ENCODE measurements at regions not wholly inside any gene's neighbourhood (a gene's known extent, or its start where the extent isn't known, plus 50 kb on each side); places are given as distances from the start of the nearest gene placed in this dataset.

DNA sequence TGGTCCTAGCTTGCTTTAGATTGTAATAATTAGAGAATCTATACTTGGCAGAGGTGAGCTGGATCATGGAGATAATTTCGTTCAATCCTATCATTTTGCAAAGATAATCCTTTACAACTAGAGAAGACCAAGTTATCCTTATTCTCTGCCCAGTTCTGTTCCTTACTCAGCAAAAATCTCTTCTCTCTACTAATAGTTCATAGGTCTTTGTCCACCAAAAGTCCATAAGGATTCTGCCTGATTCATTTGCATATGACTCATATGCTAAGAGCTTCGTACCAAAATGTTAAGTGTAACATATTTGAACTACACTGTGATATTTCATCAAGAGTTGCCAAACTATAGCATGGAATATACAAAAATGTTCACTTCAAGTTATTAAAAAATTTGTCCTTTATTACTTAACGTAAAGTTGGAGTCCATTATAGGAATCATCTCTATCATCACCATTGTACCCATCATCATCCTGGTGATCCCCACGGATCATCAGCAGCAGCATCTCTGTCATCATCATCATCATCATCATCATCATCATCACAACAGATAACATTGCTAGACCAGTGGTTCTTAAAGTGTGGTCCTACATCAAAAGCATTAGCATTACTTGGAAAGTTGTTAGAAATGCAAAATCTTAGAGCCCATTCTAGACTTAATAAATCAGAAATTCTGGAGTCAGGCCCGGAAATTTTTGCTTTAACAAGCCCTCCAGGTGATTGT is 463.0 kb downstream of the DHX35 start:
- DNase-seq = no peak

DNA sequence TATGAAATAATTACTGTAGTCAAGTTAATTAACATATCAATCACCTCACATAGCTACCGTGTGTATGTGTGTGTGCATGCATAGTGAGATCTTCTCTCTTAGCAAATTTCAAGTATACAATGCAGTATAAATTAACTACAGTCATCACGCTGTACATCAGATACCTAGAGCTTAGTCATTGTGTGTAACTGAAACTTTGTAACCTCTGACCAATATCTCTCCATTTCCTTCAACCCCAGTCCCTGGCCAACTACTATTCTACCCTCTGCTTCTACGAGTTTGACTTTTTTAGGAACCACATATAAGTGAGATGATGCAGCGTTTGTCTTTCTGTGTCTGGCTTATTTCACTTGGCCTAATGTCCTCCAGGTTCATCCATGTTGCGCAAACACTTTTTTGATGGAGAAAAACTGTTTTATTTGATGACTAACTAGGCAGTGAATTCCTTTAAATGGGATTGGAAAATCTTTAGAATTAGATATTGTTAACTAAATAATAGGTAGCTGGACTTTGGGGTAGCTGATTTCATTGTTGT is 459.5 kb downstream of the DHX35 start:
- DNase-seq = no peak

DNA sequence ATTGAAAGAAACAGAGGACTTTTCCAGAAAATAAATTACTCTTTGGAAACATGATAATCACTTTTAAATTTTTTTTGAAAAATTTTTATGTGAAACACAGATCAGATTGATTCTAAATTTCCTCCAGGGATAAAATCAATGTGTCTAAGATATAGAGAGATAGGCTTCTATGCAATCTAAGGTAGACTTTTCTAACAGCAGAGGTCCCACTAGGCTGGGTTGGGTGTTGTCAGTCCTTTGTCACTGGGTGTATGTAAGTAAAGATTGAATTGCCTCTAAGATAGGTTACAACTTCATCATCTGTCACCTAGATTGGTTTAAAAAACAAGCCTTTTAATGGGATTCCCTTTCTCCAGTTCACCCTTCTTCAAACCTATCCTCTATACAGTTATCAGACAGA is 449.9 kb downstream of the DHX35 start:
- DNase-seq = no peak

DNA sequence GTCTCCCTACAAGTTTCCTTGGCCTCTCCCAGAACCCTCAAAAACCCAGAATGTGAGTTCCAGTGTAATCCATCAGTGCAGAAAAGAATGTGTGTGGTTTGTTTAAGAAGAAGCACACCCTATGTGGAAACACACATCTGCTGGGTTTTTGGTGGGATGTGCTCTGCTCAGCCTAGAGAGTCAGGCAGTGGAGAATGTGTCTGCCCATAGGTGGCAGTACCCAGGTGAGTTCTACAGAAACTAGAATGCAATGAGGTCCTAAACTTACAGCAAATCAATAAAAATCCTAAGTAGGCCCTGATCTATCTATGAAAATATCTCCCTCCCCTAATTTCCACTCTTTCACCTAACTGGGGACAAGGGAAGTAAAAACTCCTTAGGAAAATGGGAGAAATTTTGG is 437.3 kb downstream of the DHX35 start:
- no peak for DNase-seq

DNA sequence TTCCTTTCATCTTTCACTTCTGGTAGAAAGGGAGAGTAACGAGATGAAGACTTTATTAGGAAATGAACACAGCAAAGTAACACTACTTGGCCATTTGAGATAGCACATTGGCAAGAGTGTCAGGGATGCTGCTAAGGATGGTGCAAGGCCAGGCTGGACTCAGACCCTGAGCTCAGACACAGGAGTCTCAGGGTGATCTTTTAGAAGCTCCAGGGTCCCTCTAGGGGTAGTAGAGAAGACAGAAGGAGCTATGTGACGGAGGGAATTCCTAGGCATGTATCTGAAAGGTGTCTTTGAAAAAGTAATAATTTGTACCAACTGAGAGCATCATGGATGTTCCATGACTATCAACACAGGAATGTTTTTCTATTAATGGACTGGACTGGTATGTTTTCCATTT is 436.5 kb downstream of the DHX35 start:
- no peak for DNase-seq

DNA sequence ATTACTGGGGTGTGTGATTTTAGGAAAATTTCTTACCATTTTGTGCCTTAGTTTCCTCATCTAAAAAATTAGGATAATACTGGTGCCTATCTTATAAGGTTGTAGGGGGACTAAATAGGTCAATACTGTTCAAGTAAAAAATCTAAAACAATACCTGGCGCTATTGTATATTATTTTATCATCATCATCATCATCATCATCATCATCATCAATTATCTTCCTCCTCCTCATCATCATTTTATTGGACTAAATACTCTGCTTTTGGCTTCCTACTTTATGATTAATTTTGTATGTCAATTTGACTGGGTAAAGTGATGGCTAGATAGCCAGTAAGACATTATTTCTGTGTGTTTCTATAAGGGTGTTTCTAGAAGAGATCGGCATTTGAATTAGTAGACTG is 435.5 kb downstream of the DHX35 start:
- no peak for DNase-seq

DNA sequence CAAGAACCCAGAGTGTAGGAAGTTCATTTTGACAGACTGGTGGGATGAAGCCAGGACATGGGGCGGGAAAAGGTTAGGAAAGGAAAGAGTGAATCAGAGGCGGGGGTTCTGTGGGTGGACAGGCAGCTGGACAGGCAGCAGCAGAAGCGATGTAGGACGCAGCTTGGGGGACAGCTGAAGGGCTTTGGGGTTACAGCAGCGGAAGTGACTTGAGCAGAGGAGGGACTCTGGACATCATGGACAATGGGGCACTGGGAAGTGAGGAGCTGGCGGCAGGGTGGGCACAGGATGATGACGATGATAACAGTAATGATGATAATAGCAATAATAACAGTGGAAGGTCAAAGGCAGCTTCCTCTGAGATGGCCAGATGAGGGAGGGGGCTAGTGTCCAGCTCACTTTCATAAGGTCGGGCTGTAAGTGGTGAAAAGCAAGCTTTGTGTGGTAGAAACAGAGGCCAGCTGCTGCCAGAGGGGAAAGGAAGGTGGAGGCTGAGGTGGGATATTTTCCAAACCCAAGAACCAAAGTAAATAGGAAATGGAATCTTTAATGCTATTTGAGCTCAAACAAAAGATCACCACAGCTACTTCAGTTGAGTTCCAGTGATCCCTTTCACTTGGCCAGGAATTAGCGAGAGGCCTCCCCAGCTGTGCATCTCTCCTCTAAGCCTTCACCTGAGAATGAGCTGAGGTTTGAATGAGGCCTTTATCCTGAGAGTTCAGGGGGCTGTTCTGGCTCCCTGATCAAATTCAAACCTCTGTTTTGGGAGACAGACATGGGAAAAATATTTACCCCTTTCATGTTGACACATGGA is 433.5 kb downstream of the DHX35 start:
- no peak for DNase-seq

DNA sequence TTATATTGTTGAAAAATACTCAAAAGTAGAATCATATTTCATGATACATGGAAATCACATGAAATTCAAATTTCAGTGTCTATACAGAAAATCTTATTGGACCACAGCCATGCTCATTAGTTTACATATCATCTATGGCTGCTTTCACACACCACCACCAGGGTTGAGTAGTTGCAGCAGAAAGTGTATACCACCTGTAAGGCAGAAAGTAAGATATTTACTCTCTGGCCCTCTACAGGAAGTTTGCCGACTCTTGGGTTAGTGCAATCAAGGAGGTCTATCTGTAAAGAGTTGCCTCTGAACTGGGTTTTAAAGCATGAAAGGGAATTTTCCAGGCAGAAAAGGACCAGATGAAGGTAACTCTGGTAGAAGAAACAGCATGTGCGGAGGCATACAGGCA is 432.3 kb downstream of the DHX35 start:
- DNase-seq = no peak

DNA sequence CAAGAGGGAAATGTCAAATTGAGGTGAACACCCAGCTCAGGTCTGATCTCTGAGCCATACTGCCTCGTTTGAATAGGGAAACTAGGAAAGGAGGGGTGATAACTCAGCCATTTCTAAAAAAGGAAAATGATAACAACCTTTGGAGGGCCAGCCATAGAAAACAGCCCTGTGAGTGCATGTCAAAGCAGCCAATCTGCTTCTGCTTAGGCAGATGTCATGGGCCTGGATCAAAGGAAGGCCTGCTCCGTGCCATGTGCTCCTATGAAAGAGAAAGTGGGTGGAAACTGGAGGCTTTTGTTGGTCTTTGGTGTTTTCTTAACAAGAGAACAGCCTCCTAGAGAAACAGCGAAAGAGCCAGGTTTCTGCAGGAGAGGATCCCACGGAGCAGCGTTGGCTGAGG is 428.0 kb downstream of the DHX35 start:
- no peak for DNase-seq

DNA sequence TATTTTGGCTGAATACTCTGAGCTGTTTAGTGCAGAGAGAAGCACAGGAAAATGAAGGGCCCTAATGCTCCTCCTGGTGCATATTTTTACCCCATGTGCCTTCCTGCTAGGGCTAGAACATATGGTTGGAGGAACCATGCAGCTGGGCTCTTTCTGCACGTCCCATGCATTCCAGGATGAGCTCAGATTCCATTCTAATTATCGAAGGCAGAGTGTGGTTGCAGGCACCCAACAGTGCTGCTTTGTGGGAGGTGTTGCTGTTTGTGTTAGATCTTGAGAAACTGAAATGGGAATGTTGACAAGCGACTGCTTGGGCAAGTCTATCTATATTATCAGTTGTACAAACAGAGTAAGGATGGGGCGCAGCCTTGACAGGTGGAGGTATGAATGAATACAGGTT is 419.5 kb downstream of the DHX35 start:
- DNase-seq = no peak

DNA sequence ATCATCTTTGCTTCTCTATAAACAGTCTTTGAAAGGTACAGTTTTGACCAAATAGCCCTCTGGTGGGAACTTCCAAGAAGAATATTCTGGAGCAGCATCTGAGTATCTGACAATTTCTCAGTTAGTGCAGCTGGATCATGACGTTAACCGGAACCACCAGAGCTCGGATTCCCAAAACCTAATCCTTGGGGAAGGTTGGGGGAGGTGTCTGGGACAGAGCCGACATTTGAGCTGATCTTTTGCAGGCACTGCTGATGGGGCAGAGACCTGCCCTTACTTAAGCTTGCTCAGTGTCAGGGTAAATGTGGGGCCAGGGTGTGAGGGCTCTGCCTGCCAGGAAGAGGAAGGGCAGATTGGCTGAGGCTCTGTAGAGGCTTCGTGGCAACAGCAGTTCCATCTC is 416.6 kb downstream of the DHX35 start:
- no peak for DNase-seq

DNA sequence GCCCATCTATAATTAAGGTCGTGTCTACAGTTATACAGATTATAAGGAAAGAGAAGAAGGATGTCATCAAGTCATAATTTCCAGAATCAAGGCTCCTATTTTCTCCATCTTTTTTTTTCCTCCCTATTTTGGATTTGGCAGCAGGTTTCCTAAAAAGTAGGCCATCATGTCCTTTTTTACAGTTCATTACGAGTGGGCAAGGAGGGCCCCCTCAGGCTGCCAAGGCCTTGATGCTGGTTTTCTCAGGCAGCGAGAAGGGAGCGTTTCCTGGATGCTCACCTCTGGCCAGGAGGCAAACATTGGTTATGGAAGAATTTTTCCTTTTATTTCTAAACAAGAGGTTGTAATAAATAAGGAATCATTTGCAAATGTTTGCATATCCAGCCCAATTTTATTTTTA is 414.6 kb downstream of the DHX35 start:
- DNase-seq = no peak

DNA sequence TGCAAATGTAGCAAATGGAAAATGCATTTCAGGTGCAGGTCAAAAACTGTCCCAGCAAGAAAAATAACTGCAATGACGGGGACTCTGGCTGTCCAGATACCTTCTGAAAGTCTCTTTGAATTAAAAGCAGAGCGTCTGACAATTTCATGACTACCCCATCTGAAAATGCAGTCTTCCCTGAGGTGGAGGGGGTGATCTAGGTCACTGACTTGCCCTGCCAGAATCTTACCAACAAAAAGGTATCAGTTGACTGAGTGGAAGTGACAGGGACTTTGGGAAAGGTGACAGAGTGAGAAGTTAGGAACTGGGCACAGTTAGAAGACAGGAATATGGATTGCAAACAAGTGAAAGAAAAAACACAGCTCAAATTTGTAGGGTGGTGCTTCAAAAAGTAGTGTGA is 402.2 kb downstream of the DHX35 start:
- no peak for DNase-seq

DNA sequence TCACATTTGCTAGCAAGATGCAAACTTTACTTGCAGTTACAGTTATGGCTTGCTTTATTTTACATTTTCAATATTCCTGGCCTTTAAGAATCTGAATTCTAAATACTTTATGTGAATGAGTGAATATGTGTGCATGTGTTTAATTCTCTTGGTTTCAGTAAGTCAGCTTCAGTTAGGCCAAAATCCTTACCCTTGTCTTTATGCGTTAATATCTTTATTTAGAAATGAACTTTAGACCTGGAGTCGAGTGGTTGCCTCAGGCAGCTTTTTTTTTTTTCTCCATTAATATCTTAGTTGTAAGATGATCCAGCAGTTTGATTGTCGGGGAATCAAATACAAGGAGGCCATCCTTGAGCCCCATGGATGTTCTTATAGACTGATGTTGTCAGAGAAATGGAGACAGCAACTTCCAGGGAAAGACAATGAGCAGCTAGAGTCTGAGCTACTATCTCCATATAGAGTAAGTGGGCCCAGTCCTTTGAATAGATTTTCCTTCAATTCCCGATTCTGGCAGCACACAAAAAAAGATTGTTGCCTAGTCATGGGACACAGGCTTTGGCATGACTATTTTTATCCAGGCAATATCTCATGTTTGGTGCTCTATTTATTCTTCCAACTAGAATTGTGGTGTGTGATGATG is 398.0 kb downstream of the DHX35 start:
- DNase-seq = no peak

DNA sequence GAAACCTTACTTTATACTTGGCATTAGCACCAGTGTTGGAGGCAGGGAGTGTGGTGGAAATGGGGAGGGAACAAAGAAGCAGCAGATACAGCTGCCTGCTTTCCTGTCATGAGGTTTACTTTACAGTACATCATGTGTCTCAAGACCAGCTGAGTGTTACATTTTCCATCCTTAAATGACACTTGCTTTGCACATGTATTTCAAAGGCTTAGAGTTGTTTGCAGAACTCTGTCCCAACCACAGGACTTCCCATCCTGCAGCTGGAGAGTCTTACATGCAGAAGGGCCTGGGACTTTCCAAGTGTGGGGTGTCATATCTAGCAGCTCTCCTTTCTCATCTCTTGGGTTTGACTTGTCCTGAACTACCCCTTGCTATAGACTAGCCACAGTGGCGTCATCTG is 395.9 kb downstream of the DHX35 start:
- DNase-seq = no peak

DNA sequence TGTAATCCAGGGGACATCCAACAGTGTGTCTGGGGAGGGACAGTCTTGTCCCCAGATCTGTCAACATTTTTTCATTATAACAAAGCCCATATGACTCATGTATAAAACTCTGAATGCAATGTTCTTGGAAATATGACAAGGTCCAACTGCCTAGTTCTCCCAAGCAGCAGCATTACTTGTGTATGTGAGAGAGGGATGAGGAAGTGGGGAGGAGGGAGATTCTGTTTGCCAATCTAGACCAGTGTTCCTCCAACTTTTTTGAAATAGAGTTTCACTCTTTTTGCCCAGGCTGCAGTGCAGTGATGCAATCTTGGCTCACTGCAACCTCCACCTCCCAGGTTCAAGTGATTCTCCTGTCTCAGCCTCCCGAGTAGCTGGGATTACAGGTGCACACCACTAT is 394.8 kb downstream of the DHX35 start:
- no peak for DNase-seq

DNA sequence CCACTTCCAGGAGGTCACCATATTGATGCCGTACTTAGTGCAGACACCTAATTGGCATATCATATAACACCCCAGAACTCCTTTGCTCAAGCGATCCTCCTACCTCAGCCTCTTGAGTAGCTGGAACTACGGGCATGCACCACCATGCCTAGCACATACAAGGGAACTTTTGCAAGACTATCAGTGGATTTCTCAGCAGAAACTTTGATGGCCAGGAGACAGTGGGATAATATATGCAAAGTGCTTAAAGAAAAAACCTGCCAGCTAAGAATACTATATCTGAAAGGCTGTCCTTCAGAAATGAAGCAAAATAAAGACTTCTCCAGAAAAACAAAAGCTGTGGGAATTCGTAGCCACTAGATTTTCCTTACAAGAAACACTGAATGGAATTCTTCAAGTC is 387.1 kb downstream of the DHX35 start:
- no peak for DNase-seq

DNA sequence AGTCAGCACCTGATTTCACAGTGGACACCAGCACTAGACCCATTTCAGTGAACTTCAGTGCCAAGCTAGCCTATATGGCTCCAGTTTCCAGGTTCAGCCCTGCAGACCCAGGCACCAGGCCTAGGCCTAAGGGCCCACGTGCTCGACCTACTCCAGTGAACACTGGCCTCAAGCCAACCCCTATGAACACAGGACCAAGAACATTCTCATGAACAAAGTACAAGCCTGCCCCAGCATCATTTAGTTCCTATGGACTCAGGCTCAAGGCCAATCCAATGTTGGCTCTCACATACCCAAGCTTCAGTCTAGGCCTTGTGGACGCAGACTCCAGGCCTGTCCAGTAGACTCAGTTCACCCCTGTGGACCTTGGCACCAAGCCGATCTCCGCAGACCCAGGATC is 385.5 kb downstream of the DHX35 start:
- DNase-seq = no peak

DNA sequence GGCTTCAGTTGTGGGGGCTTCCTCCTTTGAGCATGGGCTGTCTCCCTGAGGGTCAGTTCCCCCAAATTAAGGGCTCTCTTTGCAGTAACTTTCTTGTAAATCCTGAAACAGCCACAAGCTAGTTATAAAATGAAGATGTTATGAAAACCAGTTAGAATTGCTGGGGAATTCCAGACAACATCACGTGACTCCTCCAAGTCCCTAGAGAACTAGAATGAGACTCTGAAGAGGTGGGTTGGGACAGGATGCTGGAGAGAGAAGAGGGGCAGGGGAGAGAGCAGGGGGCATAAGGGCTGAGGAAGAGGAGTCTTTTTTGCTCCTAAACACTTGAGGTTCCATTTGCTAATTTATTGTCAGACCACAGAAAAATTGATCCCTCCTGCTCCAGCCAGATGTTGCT is 380.3 kb downstream of the DHX35 start:
- DNase-seq = no peak

DNA sequence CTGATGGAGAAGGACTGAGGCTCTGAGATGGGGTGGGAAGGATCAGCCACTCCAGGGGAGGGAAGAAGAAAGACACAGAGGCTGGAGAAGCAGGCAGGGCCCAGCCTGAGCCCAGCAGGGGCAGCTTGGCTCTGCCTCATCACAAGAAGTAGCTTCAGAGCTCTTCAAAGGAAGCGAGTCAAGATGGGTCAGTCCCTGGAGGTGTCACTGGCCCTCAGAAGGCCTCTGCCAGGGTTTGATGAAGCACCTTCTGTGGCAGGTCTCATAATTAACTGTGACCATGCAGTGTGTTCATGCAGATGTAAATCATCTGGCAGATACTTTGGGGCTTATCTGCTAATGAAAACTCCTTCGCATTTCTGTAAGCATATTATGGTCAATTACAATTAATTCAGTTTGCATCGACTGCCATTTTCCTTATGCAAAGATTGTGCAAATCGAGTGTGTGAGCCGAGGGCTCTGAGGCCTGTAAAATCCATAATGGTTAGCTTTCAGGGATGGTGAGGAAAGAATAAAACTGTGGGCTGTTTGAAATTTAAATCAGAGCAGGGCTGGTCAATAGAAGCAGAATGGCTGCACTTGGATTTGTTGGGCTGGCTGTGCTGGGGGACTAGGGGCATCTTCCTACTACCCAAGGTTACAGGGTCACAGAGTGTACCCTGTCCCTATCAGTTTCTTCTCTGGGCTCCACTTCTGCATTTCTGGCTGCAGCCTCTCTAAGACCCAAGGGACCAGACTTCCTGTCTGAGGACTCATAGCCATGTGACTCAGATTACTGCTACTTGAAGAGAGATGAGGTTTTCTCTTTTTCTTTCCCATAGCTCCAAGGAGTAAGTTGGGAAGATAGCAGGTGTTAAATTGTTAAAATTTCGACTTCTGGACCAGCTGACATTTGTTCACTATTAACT is 376.6 kb downstream of the DHX35 start:
- no peak for DNase-seq

DNA sequence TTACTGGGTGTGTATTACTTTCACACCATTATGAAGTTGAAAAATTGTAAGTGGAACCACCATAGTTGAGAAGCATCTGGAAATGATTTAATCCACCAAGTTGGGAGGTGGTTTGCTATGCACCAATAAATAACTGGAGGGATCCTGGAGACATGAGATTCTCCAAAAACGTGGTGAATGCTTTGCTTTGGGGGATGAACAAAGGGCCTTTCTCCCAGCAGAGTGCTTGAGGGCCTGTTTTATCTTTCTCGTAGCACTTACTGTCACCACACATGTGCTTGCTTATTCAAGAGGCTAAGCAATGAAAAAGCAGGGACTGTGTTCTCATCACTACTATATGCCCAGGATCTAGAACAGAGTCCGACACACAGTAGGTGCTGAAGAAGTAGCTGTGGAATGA is 371.1 kb downstream of the DHX35 start:
- DNase-seq = no peak

DNA sequence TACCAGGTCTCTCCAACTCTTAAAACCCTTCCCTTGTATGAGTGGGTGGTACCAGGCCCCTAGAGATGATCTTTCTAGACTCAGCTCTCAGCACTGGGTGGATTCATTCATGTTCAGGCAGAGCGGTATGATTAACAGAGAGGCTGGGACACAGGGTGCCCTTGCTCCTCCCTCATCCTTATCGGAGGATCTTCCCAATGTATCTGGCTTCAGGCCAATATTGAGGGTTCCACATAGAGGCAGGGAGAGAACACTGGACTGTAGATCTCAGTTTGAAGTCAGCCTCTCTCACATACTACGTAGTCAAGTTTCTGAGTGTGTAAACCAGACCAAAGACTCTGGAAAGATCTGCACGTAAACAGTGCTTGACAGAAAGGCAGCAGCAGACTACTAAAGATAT is 366.2 kb downstream of the DHX35 start:
- DNase-seq = no peak

DNA sequence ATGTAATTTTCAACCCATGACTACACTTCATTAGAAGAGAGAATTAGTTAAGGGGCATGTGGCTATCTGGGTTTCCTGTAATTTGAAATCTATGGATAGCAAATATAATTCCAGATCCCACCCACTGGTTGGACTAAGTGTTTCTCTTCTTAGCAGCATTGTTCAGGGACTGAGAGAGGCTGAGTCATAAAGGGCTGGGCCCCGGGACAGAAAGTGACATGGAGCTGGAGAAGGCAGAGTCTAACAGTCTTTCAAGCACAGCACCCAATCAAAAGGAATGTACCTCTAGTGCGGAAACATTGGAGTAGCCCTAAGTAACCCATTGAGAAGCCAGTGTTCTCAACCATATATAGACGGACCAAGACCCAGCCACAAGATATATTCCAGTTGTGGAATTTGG is 363.9 kb downstream of the DHX35 start:
- DNase-seq = no peak
